NB4 (cell line): ENCODE measurements at regions not wholly inside any gene's neighbourhood (a gene's known extent, or its start where the extent isn't known, plus 50 kb on each side); places are given as distances from the start of the nearest gene placed in this dataset.

ENCODE experiments used
- DNase-seq: peaks from one replicate; pipeline ENCODE4 v3.0.0; 2010; ENCODE audit warnings: low read depth
- H3K4me3 ChIP-seq: one replicate; pipeline ENCODE4 v1.5.1; 2011; ENCODE audit warnings: mild to moderate bottlenecking, low read depth, low read length, moderate library complexity
- MYC ChIP-seq: IDR thresholded peaks from 2 replicates; pipeline ENCODE4 v1.6.1; 2011; ENCODE audit warnings: low read depth, low read length
- POLR2A ChIP-seq: IDR thresholded peaks from 2 replicates; pipeline ENCODE4 v1.6.1; 2011; ENCODE audit warnings: mild to moderate bottlenecking; ENCODE audit not compliant: insufficient read length; ENCODE audit errors: extremely low read depth
- TF ChIP-seq, protein P1 (sequence below): IDR thresholded peaks from one replicate; pipeline ENCODE4 v1.5.1; 2012; ENCODE audit warnings: low read depth, low read length
- TF ChIP-seq, protein P2 (sequence below): IDR thresholded peaks from 2 replicates; pipeline ENCODE4 v1.6.1; 2011; ENCODE audit warnings: low read depth, low read length

DNA sequence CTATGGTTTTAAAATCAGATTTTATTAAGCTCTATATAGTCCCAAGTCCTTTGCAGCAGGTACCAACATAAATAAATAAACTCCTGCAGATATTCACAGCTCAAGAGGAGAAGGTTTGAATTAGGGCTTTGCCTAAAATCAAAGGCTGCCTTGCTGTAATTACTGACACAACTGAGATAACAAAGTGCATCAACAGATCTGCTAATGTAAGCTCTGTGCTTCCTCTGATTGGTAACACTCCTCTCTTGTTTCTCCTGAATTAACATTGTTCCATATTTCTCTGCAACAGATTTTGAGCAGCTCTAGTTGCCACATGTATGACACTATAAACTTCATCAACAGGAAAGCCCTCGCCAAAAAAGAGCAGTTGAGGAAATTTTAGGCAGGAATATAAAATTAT lies 193.6 kb downstream of the SLC39A8 start:
- TF ChIP-seq, protein P1, sequence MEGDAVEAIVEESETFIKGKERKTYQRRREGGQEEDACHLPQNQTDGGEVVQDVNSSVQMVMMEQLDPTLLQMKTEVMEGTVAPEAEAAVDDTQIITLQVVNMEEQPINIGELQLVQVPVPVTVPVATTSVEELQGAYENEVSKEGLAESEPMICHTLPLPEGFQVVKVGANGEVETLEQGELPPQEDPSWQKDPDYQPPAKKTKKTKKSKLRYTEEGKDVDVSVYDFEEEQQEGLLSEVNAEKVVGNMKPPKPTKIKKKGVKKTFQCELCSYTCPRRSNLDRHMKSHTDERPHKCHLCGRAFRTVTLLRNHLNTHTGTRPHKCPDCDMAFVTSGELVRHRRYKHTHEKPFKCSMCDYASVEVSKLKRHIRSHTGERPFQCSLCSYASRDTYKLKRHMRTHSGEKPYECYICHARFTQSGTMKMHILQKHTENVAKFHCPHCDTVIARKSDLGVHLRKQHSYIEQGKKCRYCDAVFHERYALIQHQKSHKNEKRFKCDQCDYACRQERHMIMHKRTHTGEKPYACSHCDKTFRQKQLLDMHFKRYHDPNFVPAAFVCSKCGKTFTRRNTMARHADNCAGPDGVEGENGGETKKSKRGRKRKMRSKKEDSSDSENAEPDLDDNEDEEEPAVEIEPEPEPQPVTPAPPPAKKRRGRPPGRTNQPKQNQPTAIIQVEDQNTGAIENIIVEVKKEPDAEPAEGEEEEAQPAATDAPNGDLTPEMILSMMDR = no peak
- TF ChIP-seq POLR2A (no peak), MYC (no peak)
- TF ChIP-seq, protein P2, sequence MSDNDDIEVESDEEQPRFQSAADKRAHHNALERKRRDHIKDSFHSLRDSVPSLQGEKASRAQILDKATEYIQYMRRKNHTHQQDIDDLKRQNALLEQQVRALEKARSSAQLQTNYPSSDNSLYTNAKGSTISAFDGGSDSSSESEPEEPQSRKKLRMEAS = no peak
- H3K4me3 ChIP-seq = no peak overlapping the region
- DNase-seq = no peak

DNA sequence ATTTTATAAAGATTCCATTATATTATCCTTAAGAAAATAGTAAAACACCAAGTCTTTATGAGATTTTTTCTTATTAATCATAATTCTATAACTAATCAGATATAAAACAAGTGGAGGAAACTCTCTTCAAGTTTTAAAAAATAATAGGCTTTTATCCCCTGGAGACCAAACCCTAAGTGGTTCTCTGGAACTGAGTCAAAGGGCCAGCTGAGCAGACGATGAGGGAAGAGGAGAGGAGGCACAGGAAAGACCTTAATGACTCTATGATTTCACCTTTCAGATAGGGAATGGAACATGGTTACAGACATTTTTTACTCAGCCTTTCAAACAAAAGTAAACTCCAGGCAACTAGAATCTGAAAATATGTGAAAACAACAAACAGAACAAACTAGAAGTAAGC lies 201.8 kb downstream of the SLC39A8 start:
- TF ChIP-seq POLR2A (no peak), MYC (no peak)
- TF ChIP-seq, protein P1 = no peak
- TF ChIP-seq, protein P2 = no peak
- H3K4me3 ChIP-seq = no peak overlapping the region
- DNase-seq = no peak

DNA sequence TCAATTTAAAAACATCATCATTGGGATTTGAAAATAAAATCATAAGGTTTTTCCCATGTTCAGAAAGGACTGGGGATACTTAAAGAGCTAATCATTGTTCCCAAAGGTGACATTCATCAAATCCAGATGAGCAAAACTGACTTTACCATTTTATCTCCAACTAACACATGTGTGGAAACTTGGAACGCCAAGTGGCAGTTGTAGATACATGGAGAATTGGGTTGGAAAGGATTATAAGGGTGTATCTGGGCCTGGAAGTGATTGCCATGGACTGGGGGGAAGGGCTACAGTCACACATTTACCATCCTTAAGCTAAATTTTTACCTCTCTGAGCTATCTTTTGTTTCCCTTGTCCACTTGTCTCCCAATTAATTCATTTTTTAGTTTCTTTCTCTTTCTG lies 203.4 kb downstream of the SLC39A8 start:
- DNase-seq = no peak
- TF ChIP-seq, protein P2 = no peak
- no peak for TF ChIP-seq MYC
- TF ChIP-seq, protein P1 = no peak
- H3K4me3 ChIP-seq = no peak overlapping the region

DNA sequence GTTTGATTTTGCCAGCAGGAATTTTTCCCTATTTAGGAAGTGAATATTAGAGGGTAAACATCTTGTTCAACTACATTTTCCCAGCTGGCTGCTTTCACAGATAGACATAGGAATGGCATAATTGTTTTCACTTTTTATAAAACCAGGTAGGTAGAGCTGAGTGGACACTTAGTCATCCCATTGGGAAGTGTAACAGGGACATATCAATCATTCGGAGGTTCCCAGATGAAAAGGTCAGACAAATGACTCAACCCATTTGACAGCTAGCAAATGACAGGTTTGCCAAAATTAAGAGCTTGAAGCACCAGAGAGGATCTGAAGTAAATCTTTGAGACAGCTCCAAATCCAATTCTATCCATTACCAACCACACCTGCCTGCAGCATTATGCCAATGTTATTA lies 205.3 kb downstream of the SLC39A8 start:
- DNase-seq = no peak
- TF ChIP-seq, protein P1 = no peak
- TF ChIP-seq MYC (no peak), POLR2A (no peak)
- TF ChIP-seq, protein P2 = no peak
- no peak overlapping the region for H3K4me3 ChIP-seq

DNA sequence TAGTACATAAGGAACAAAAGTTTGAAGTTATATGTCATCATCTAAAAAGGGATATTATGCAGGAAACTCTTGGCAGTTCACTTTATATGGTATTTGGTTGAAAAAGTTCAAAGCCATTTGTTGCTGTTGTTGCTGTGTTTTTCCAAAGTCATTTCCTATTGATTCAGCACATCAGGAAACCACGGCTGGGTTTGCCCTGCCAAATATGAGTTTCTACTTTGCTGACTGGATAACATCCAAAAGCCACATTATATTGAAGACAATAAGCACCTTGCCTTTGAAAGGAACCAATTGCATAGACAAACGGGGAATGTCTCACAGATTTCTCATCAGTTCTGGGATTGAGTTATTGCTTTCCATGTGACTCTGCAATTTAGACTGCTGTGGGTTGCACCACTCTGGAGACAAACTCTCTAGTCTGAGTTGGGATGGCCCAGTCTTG lies 206.1 kb downstream of the SLC39A8 start:
- no peak for DNase-seq
- no peak overlapping the region for H3K4me3 ChIP-seq
- TF ChIP-seq, protein P1 = no peak
- no peak for TF ChIP-seq MYC
- TF ChIP-seq, protein P2 = no peak
- TF ChIP-seq POLR2A = no peak

DNA sequence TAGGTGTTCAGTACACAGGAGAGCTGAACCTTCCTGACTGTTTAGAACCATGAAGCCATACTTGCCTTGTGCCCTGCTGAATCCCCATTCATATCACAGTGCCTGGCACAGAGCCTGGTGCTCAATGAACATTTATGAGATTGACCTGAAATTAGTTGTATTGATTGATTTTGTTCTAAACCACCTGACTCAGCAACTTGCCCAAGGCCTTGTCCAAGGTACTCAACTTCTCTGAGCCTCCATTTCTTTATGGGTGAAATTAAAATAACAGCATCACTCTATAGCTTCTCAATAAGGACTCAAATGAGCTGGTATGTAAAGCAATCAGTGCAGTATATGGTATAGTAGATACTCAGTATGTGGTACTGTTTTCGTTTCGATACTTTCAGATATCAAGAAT lies 208.1 kb downstream of the SLC39A8 start:
- TF ChIP-seq MYC (no peak), POLR2A (no peak)
- TF ChIP-seq, protein P1 = no peak
- TF ChIP-seq, protein P2 = no peak
- no peak for DNase-seq
- no peak overlapping the region for H3K4me3 ChIP-seq
